A549 (cell line): ENCODE measurements at regions not wholly inside any gene's neighbourhood (a gene's known extent, or its start where the extent isn't known, plus 50 kb on each side); places are given as distances from the start of the nearest gene placed in this dataset.

Experiments
- ATAC-seq, 2 experiments: fragments of 200-7000 bp in 1 of 2; fragments of >200 bp in 1 of 2; cut with Nextera tagmentation in 1 of 2; cut with Tn5 transposase in 1 of 2; 3 replicates each; pipeline versions ENCODE4 v1.8.0 to v1.9.1; 2018 to 2020; ENCODE audit warnings: mild to moderate bottlenecking in 1 of 2, moderate library complexity in 1 of 2
- CTCF ChIA-PET: fragments of 300-600 bp; sonication (Branson Sonifier 250); formaldehyde crosslinking; extraction: SDS; loops from one replicate; lab custom pipeline; 2021; ENCODE audit warnings: antibody characterized with exemption, inconsistent platforms; lab: Yijun Ruan, JAX
- POLR2A ChIA-PET: fragments of 350-600 bp; formaldehyde crosslinking; extraction: SDS; loops from one replicate; lab custom pipeline; 2021; ENCODE audit warnings: antibody characterized with exemption, inconsistent platforms; lab: Yijun Ruan, JAX
- DNase-seq, 2 experiments: peaks; one replicate each; pipeline versions ENCODE4 v3.0.0 to v3.0.0-alpha.2; 2011 to 2016; ENCODE audit warnings: low read depth in 1 of 2, low spot score in 1 of 2
- FAIRE-seq: peaks from 2 replicates; lab custom pipeline; 2011; peaks lifted over from hg19 to GRCh38; lab: Jason Lieb, UNC
- H3K27ac ChIP-seq, 2 experiments: fragments of >200 bp; sonication (Bioruptor Twin); formaldehyde crosslinking; 3 replicates each; pipeline ENCODE4 v1.5.1; 2016 to 2017
- H3K4me1 ChIP-seq: fragments of >200 bp; sonication (Bioruptor Twin); formaldehyde crosslinking; 3 replicates; pipeline ENCODE4 v1.6.1; 2016
- H3K4me2 ChIP-seq: fragments of >200 bp; sonication (Bioruptor Twin); formaldehyde crosslinking; 3 replicates; pipeline ENCODE4 v1.6.1; 2016
- H3K4me3 ChIP-seq: fragments of >200 bp; sonication (Bioruptor Twin); formaldehyde crosslinking; 3 replicates; pipeline ENCODE4 v1.5.1; 2016
- H3K9me3 ChIP-seq: fragments of >200 bp; sonication (Bioruptor Twin); formaldehyde crosslinking; 3 replicates; pipeline ENCODE4 v1.6.1; 2016
- CHD2 ChIP-seq: fragments of 150-350 bp; IDR thresholded peaks from 2 replicates; pipeline ENCODE4 v1.6.1; 2014; ENCODE audit warnings: low read length; ENCODE audit not compliant: partially characterized antibody
- CTCF ChIP-seq: fragments of >200 bp; sonication (Bioruptor Twin); formaldehyde crosslinking; IDR thresholded peaks from 3 replicates; pipeline ENCODE4 v1.5.1; 2016
- EHF ChIP-seq: fragments of 250-450 bp; sonication (Bioruptor Pico); IDR thresholded peaks from 2 replicates; pipeline ENCODE4 v1.5.0; 2020; ENCODE audit warnings: mild to moderate bottlenecking
- ESRRA ChIP-seq: fragments of 150-350 bp; IDR thresholded peaks from 2 replicates; pipeline ENCODE4 v1.6.1; 2014; ENCODE audit warnings: mild to moderate bottlenecking, low read length, borderline replicate concordance
- FOSB ChIP-seq: fragments of 250-450 bp; sonication (Bioruptor Pico); IDR thresholded peaks from 2 replicates; pipeline ENCODE4 v1.5.0; 2020; ENCODE audit warnings: mild to moderate bottlenecking, moderate library complexity
- HDAC2 ChIP-seq: fragments of 200-600 bp; sonication (generic); IDR thresholded peaks from 2 replicates; pipeline ENCODE4 v1.6.1; 2016
- HMGXB4 ChIP-seq: fragments of 250-450 bp; sonication (Bioruptor Pico); IDR thresholded peaks from 2 replicates; pipeline ENCODE4 v1.5.0; 2021; ENCODE audit warnings: mild to moderate bottlenecking, moderate library complexity, borderline replicate concordance
- HOXB5 ChIP-seq: fragments of 250-450 bp; sonication (Bioruptor Pico); IDR thresholded peaks from 2 replicates; pipeline ENCODE4 v1.5.0; 2020; ENCODE audit warnings: mild to moderate bottlenecking, moderate library complexity
- KDM5A ChIP-seq: fragments of 200-600 bp; sonication (generic); IDR thresholded peaks from 2 replicates; pipeline ENCODE4 v1.6.1; 2016; ENCODE audit warnings: antibody characterized with exemption, mild to moderate bottlenecking
- MYC ChIP-seq: IDR thresholded peaks from 2 replicates; pipeline ENCODE4 v1.6.1; 2012; ENCODE audit warnings: mild to moderate bottlenecking, inconsistent platforms, low read length, improper control_type of control experiment, borderline replicate concordance
- NR3C1 ChIP-seq: fragments of >200 bp; sonication (Bioruptor Twin); formaldehyde crosslinking; IDR thresholded peaks from 3 replicates; pipeline ENCODE4 v1.6.1; 2017
- RARB ChIP-seq: fragments of 250-450 bp; sonication (Bioruptor Pico); IDR thresholded peaks from 2 replicates; pipeline ENCODE4 v1.8.0; 2021; ENCODE audit warnings: mild to moderate bottlenecking, moderate library complexity
- REST ChIP-seq: fragments of 200-600 bp; sonication (generic); IDR thresholded peaks from 2 replicates; pipeline ENCODE4 v1.6.1; 2016; ENCODE audit warnings: antibody characterized with exemption, mild to moderate bottlenecking, moderate library complexity
- RFX5 ChIP-seq: fragments of 450-650 bp; IDR thresholded peaks from 2 replicates; pipeline ENCODE4 v1.7.1; 2014; ENCODE audit warnings: antibody characterized with exemption, mild to moderate bottlenecking, moderate library complexity
- RNF2 ChIP-seq: fragments of 200-600 bp; sonication (generic); IDR thresholded peaks from 2 replicates; pipeline ENCODE4 v1.6.1; 2016; ENCODE audit warnings: low read depth, mild to moderate bottlenecking, antibody characterized with exemption, moderate library complexity, borderline replicate concordance
- SREBF2 ChIP-seq: fragments of 450-650 bp; IDR thresholded peaks from 2 replicates; pipeline ENCODE4 v1.6.1; 2014; ENCODE audit warnings: mild to moderate bottlenecking, moderate library complexity
- TFCP2L1 ChIP-seq: fragments of 250-450 bp; sonication (Bioruptor Pico); IDR thresholded peaks from 2 replicates; pipeline ENCODE4 v1.5.0; 2021; ENCODE audit warnings: mild to moderate bottlenecking
- ZSCAN20 ChIP-seq: fragments of 250-450 bp; sonication (Bioruptor Pico); IDR thresholded peaks from 2 replicates; pipeline ENCODE4 v1.8.0; 2022; ENCODE audit warnings: mild to moderate bottlenecking, moderate library complexity
- WGBS: methylation state at CpG from one replicate; pipeline ENCODE4 v1.1.6; 2017; ENCODE audit errors: missing lambda C conversion rate; 5-methylcytosine and 5-hydroxymethylcytosine counted together
- TF ChIP-seq, protein P1 (sequence below): fragments of 450-650 bp; IDR thresholded peaks from 2 replicates; pipeline ENCODE4 v1.6.1; 2014; ENCODE audit warnings: antibody characterized with exemption
- TF ChIP-seq, protein P2 (sequence below): IDR thresholded peaks from 2 replicates; pipeline ENCODE4 v1.6.1; 2012

DNA sequence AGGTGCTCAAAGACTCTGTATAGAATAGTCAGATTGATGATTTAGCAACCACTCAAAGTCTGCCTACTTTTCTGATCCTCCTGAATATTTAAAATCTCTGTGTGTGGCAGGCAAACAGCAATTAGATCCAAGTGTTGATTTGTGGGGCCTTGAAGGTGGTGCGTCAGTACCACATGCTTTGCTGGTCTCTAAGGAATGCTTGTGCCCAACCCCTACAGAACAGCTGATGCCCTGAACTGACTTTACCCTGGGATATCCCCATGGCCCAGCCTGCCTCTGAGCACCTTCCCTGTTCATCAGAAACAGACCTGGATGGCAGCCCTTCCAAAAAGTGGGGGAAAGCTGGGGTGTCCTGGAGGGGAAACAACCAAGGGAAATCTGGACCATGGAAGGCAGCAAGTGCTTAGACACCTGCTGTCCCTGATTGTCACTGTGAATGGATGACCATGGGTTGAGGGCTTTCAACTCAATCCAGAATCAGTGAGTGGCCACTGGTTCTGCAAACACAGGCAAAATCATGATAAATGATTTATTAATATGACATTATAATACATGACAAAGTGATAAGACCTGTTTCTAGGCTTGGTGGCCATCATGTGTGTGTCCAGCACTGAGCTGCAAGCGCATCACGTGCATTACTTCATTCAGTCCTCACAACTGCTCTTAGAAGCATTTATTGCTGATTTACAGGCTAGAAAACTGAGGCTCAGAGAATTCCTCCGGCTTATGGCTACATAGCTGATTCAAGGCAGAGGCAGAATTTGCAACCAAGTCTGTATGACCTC, 76.1 kb upstream of the TPM1 start (continued):
- TF ChIP-seq REST (no peak), RARB (CRISPR knock-in tag) (no peak), CTCF (no peak)
- TF ChIP-seq, all 56 proteins: peak for 0

DNA sequence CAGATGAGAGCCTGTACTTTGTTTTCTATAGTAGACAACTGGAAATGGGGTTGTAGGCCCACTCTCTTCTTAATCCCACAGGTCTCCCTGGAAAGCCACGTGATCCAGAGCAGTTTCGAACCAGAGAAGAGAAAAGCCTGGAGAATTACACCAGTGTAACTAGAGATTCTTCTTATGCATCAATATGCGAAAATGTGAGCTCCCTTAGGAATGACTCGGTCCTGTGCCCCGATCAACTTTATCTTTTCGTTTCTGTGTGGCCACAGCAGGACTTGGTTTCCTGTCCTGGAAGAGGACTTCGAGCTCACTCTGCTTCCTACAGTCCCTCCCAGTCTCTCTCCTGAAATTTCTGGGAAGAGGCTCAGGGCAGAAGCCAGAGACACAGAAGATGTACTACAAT, 73.8 kb upstream of the TPM1 start:
- Histone ChIP-seq H3K4me1 (peaks cover 16% of the 10 kb centered on the region), H3K9me3 (no peaks in the 10 kb centered on the region), H3K4me2 (no peak overlapping the region), H3K4me3 (no peak overlapping the region), H3K27ac (peak overlapping the region in 1 of 2 experiments; percentile 29; a peak in 2 of 6 replicates)
- ATAC-seq (no peak), DNase-seq (no peak), FAIRE-seq (no peak)
- POLR2A ChIA-PET: no interaction called here
- 91% methylated on average over 7 of the region's 7 CpGs for WGBS
- TF ChIP-seq NR3C1: no peak
- no peak for TF ChIP-seq ZSCAN20
- no peak for TF ChIP-seq HOXB5 (CRISPR knock-in tag)
- TF ChIP-seq REST: no peak
- TF ChIP-seq RNF2: no peak
- no peak for TF ChIP-seq ESRRA
- TF ChIP-seq, protein P1, sequence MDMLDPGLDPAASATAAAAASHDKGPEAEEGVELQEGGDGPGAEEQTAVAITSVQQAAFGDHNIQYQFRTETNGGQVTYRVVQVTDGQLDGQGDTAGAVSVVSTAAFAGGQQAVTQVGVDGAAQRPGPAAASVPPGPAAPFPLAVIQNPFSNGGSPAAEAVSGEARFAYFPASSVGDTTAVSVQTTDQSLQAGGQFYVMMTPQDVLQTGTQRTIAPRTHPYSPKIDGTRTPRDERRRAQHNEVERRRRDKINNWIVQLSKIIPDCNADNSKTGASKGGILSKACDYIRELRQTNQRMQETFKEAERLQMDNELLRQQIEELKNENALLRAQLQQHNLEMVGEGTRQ: no peak
- TF ChIP-seq EHF: no peak
- CTCF ChIA-PET: interaction anchor here (0.7 to 1.7 kb wide), 6 partner anchors 9 to 186 kb away, joined by 3 to 4 read pairs (median 3); no protein-coding TSS in a partner anchor

GRCh38 chr15:62969442-62970089, 73.0 kb upstream of the TPM1 start:
- no peak for DNase-seq
- 68% methylated on average over 1 of the region's 1 CpG for WGBS
- CTCF ChIA-PET: interaction anchor here (1.1 kb wide), 1 partner anchor 187 kb away, joined by 4 read pairs; no protein-coding TSS in a partner anchor
- TF ChIP-seq SREBF2 (no peak), HMGXB4 (CRISPR knock-in tag) (no peak), KDM5A (no peak), FOSB (no peak), HDAC2 (no peak), CHD2 (no peak), TFCP2L1 (CRISPR knock-in tag) (no peak), EHF (no peak), ESRRA (no peak), RFX5 (no peak), MYC (no peak)
- TF ChIP-seq, protein P2, sequence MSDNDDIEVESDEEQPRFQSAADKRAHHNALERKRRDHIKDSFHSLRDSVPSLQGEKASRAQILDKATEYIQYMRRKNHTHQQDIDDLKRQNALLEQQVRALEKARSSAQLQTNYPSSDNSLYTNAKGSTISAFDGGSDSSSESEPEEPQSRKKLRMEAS: no peak

More at GRCh38 chr15:62969442-62970089, 73.0 kb upstream of the TPM1 start:
- no peak overlapping the region for H3K4me3 ChIP-seq
- FAIRE-seq (peak; percentile 18), ATAC-seq (peak; percentile 18 to 23; a peak in 1 of 6 replicates)
- POLR2A ChIA-PET: no interaction called here
- H3K4me2 ChIP-seq: no peak overlapping the region
- peaks cover 24% of the 10 kb centered on the region for H3K4me1 ChIP-seq
- H3K9me3 ChIP-seq: no peaks in the 10 kb centered on the region
- H3K27ac ChIP-seq: 0 out of 6 replicates have a peak overlapping the region, but pooled peaks of 1 of the 2 experiments have one; percentile 9
